ENCODE measurements at regions not wholly inside any gene's neighbourhood (a gene's known extent, or its start where the extent isn't known, plus 50 kb on each side); places are given as distances from the start of the nearest gene placed in this dataset.

DNA sequence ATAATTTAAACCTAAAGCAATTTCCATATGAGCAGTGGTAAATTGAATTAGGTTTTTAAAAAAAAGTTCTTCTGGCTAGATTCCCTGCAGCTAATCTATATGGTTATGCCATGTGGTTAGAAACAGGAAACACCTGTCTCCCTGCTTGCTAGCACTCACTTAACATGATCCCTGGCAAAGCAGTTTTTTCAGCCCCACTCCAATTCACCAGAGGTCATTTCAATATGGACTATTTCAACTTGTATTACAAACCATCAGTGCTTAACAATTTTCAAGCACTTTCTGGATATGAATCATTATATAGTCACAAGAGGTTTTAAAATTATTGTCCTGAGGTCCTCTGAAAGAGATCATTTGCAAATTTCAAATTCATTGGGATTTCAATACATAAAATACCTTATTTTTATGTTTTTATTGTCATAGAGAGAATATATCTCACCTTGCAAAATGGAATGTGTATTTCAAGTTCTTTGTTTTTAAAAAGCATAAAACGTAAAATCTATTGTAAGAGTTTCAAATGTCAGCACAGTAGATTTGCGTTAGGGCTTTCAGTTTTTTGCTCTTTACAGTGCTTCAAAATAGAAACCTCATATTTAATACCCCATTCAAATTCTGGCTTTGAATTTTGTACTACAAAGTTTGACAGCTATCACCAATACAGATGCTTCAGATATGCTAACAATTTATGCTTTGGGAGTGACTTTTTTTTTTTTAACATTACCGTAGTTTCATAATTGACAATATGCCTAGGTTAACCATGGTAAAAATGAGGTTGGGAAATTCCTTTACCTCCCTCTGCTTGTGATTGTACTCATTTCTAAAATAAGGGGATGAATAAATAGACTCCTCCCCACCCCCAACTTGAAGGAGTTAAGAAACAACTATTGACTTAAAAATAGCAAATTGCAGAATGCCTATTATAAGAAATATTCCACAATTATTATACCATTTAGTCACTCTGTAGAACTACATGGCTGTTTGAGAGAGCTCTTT, 117.5 kb upstream of the HGF start:
- TF ChIP-seq CTCF (conservative IDR thresholded peaks at IDR 0.05), result no peak
- H3K4me1 Mint-ChIP-seq, result no peaks in the 10 kb centered on the region

GRCh38 chr7:81886211-81886764, 116.4 kb upstream of the HGF start:
- Mint-ChIP-seq H3K27me3 (ENCODE audit: low read depth) (no peaks in the 10 kb centered on the region), H3K4me3 (no peak overlapping the region), H3K27ac (ENCODE audit: unreplicated experiment) (no peak overlapping the region), H3K4me1 (no peaks in the 10 kb centered on the region), H3K36me3 (ENCODE audit: low read depth) (no peaks in the 10 kb centered on the region), H3K9me3 (no peaks in the 10 kb centered on the region)
- TF ChIP-seq CTCF (conservative IDR thresholded peaks at IDR 0.05), result no peak
- no peak for DNase-seq (ENCODE audit: low read depth, low spot score)

More for the DNA sequence above, 117.5 kb upstream of the HGF start:
- Mint-ChIP-seq H3K27ac (ENCODE audit: unreplicated experiment) (no peak overlapping the region), H3K4me3 (no peak overlapping the region), H3K27me3 (ENCODE audit: low read depth) (no peaks in the 10 kb centered on the region), H3K36me3 (ENCODE audit: low read depth) (no peaks in the 10 kb centered on the region), H3K9me3 (no peaks in the 10 kb centered on the region)
- no peak for DNase-seq (ENCODE audit: low read depth, low spot score)

DNA sequence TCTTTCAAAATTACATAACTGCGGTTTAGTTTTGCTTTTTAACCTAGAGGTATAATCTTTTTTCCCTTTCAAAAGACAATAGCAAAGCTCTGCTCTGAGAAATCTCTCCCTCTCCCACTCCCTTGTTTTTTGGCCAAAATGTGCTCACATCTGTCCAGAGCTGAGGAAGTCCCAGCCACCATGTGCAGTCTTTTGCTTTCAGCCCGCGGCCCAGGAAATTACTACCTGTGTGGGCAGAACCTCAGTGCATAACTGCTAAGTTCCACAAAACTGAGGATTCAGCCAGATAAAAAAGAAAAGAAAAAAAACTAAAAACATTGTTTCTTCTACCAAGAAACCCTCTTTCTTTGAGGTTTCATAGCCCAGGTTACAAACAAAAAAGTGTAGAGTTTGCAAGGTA, 115.0 kb upstream of the HGF start:
- Mint-ChIP-seq H3K27ac (ENCODE audit: unreplicated experiment) (no peak overlapping the region), H3K9me3 (no peaks in the 10 kb centered on the region), H3K4me3 (no peak overlapping the region), H3K36me3 (ENCODE audit: low read depth) (no peaks in the 10 kb centered on the region), H3K4me1 (no peaks in the 10 kb centered on the region), H3K27me3 (ENCODE audit: low read depth) (no peaks in the 10 kb centered on the region)
- no peak for TF ChIP-seq CTCF (conservative IDR thresholded peaks at IDR 0.05)
- no peak for DNase-seq (ENCODE audit: low read depth, low spot score)

GRCh38 chr7:81883801-81884393, 114.0 kb upstream of the HGF start:
- H3K4me1 Mint-ChIP-seq, result no peaks in the 10 kb centered on the region
- no peaks in the 10 kb centered on the region for H3K27me3 Mint-ChIP-seq (ENCODE audit: low read depth)
- H3K4me3 Mint-ChIP-seq, result no peak overlapping the region
- DNase-seq (ENCODE audit: low read depth, low spot score), result no peak
- H3K36me3 Mint-ChIP-seq (ENCODE audit: low read depth), result no peaks in the 10 kb centered on the region
- H3K9me3 Mint-ChIP-seq, result no peaks in the 10 kb centered on the region
- no peak for TF ChIP-seq CTCF (conservative IDR thresholded peaks at IDR 0.05)
- no peak overlapping the region for H3K27ac Mint-ChIP-seq (ENCODE audit: unreplicated experiment)

- H3K4me1 Mint-ChIP-seq, result no peaks in the 10 kb centered on the region
- no peak overlapping the region for H3K27ac Mint-ChIP-seq (ENCODE audit: unreplicated experiment)
- H3K4me3 Mint-ChIP-seq, result no peak overlapping the region
- TF ChIP-seq CTCF (conservative IDR thresholded peaks at IDR 0.05), result no peak
- no peaks in the 10 kb centered on the region for H3K27me3 Mint-ChIP-seq (ENCODE audit: low read depth)
- H3K36me3 Mint-ChIP-seq (ENCODE audit: low read depth), result no peaks in the 10 kb centered on the region
- no peak for DNase-seq (ENCODE audit: low read depth, low spot score)
- H3K9me3 Mint-ChIP-seq, result no peaks in the 10 kb centered on the region
Observed at GRCh38 chr7:81882086-81882485, 112.2 kb upstream of the HGF start.
